GM12892 (cell line): ENCODE measurements at regions not wholly inside any gene's neighbourhood (a gene's known extent, or its start where the extent isn't known, plus 50 kb on each side); places are given as distances from the start of the nearest gene placed in this dataset.

ENCODE experiments used
- POLR2A ChIP-seq: IDR thresholded peaks from 2 replicates; pipeline ENCODE4 v1.6.1; 2011; ENCODE audit warnings: low read depth, low read length, control low read depth
- POLR2AphosphoS5 ChIP-seq: IDR thresholded peaks from 2 replicates; pipeline ENCODE4 v1.6.1; 2011; ENCODE audit warnings: low read depth, low read length, control low read depth

DNA sequence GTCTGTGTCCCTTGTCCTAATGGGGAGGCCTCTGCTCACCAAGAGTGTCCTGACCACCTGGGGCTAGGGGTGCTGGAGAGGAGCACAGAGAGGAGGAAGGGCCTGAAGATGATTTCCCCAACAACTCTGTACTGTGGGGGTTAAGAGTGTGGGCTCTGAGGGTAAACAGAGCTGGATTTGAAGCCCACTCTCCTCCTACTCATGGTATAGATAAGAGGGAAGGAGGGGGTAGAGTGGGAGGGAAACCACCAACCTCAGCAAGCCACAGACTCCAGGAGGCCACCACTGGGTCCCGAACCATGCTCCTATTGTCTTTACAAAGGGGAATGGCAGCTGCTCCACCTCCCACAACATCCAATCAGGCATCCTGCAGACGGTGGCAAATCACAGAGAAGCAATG lies 103.6 kb upstream of the RNU6-1 start:
- TF ChIP-seq POLR2AphosphoS5 = no peak
- TF ChIP-seq POLR2A = no peak
